Naive B cell (primary cell): ENCODE measurements at regions not wholly inside any gene's neighbourhood (a gene's known extent, or its start where the extent isn't known, plus 50 kb on each side); places are given as distances from the start of the nearest gene placed in this dataset.
A peak's percentile ranks its signal among the peaks of the same experiment; 100 is the strongest.
"Not testable (repeated sequence)": the region's sequence is repeated elsewhere in the genome, so short reads cannot be mapped to it uniquely, and the experiment has no call there.

Experiments
- ATAC-seq, 2 donors: fragments of 150-1000 bp; cut with Tn5 transposase; 2 replicates each; pipeline ENCODE4 v1.10.0; 2021; ENCODE audit warnings: low read depth in 2 of 2, mild to moderate bottlenecking in 2 of 2, moderate library complexity in 2 of 2
- DNase-seq: peaks from one replicate; pipeline ENCODE4 v3.0.0; 2022
- H3K27ac Mint-ChIP-seq, 6 donors: one replicate each; pipeline ENCODE4 v1.8.0; 2020 to 2022; ENCODE audit warnings: mild to moderate bottlenecking in 6 of 6, mixed read lengths in 6 of 6, moderate library complexity in 5 of 6, inconsistent platforms in 2 of 6
- H3K27me3 Mint-ChIP-seq, 3 donors: one replicate each; pipeline ENCODE4 v1.8.0; 2021 to 2022; ENCODE audit warnings: mixed read lengths in 3 of 3, mild to moderate bottlenecking in 1 of 3
- H3K36me3 Mint-ChIP-seq, 2 donors: one replicate each; pipeline ENCODE4 v1.8.0; 2020 to 2022; ENCODE audit warnings: mixed read lengths in 2 of 2, inconsistent platforms in 1 of 2, mild to moderate bottlenecking in 1 of 2
- H3K4me1 Mint-ChIP-seq, 3 donors: one replicate each; pipeline ENCODE4 v1.8.0; 2020 to 2022; ENCODE audit warnings: mixed read lengths in 3 of 3, inconsistent platforms in 1 of 3, mild to moderate bottlenecking in 1 of 3, moderate library complexity in 1 of 3
- H3K4me3 Mint-ChIP-seq, 8 donors: one replicate each; pipeline ENCODE4 v1.8.0; 2020 to 2022; ENCODE audit warnings: mild to moderate bottlenecking in 8 of 8, mixed read lengths in 8 of 8, moderate library complexity in 8 of 8, inconsistent platforms in 2 of 8
- H3K9me3 Mint-ChIP-seq, 7 donors: one replicate each; pipeline ENCODE4 v1.8.0; 2020 to 2022; ENCODE audit warnings: mixed read lengths in 7 of 7, mild to moderate bottlenecking in 5 of 7, inconsistent platforms in 2 of 7, moderate library complexity in 1 of 7

DNA sequence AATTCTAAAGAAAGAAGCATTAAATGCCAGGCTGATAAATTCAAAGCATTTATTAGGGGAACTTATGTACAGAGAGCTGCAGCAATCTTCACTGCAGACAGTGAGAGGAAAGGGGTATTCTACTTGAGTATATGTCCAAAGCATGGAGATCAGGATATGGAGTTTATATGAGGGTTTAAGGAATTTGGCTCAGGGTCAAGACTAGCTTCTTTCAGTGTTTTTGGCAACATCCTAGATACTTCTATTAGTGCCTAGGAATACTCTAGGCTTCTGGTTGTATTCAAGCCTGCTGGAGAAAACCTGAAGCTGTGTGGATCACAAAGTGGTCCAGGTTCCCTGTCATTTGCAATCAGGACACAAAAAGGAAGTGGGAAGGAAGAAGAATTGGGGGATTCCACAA, 194.6 kb downstream of the CETN3 start:
- Mint-ChIP-seq H3K9me3 (peaks cover 0 to 5% (median 2%) of the 10 kb centered on the region in 7 donors), H3K36me3 (peaks cover 0 to 4% of the 10 kb centered on the region in 2 donors), H3K27ac (no peak overlapping the region), H3K4me1 (no peaks in the 10 kb centered on the region), H3K27me3 (peaks cover 0 to 13% (median 8%) of the 10 kb centered on the region in 3 donors), H3K4me3 (no peak overlapping the region)
- ATAC-seq (no peak), DNase-seq (no peak)

DNA sequence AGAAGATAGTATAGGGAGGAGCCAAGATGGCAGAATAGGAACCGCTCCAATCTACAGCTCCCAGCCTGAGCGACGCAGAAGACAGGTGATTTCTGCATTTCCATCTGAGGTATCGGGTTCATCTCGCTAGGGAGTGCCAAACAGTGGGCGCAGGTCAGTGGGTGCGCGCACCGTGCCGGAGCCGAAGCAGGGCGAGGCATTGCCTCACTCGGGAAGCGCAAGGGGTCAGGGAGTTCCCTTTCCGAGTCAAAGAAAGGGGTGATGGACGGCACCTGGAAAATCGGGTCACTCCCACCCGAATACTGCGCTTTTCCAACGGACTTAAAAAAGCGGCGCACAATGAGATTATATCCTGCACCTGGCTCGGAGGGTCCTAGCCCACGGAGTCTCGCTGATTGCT, 201.2 kb downstream of the CETN3 start:
- not testable (repeated sequence) for H3K27ac Mint-ChIP-seq, H3K4me3 Mint-ChIP-seq, H3K4me1 Mint-ChIP-seq, DNase-seq, H3K27me3 Mint-ChIP-seq, ATAC-seq
- peaks cover 6 to 21% (median 16%) of the 10 kb centered on the region in 7 donors for H3K9me3 Mint-ChIP-seq
- H3K36me3 Mint-ChIP-seq = peaks cover 10 to 11% of the 10 kb centered on the region in 2 donors

DNA sequence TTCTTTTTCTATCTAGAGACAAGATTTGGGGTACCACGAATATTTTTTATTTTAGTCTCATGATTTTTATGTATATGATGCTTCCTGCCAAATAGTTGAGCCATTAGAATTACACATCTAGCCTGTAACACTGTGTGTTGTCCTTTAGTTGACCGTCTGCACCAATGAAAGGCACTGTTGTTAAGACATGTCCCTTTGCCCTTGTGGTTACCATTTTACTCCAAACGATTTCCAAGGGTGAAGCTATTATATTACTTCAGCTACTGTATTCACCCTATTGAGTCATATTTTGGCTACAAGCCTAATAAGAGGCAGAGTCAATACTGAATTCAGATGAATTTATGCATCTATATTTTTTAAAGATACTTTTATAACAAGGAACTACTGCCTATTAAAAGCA, 207.6 kb downstream of the CETN3 start:
- DNase-seq (no peak), ATAC-seq (no peak)
- Mint-ChIP-seq H3K27me3 (peaks cover 13 to 16% (median 14%) of the 10 kb centered on the region in 3 donors), H3K36me3 (peaks cover 10 to 11% of the 10 kb centered on the region in 2 donors), H3K4me3 (peak overlapping the region in 1 of 8 donors; percentile 31), H3K9me3 (peaks cover 4 to 21% (median 16%) of the 10 kb centered on the region in 7 donors), H3K27ac (no peak overlapping the region), H3K4me1 (peaks cover 0 to 6% (median 0%) of the 10 kb centered on the region in 3 donors)

DNA sequence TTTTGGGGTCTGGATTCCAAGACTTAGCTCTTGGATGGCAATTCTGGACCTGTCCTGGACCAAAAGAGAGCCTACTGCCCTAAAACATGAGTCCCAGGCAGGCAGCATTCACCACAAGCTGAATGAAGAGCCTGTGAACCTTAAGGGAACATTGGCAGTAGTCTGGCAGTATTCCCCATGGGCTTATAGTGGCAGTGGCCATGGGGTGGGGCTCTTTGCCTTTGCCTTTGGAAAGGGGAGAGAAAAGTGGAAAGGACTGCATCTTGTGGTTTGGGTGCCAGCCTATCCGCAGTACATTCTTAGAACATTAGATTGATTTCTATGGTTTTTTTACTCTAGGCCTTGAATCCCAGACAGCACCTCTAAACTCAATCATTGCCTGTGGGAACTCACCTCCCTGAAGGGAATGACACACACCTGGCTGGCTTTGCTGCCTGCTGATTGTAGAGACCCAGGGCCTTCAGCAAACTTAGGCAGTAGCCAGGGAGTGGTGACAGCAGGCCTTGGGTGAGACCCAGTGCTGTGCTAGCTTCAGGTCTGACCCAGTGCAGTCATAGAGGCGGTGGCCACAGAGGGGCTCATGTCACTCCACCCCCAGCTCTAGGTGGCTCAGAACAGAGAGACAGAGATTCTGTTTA, 216.3 kb downstream of the CETN3 start:
- ATAC-seq = no peak
- H3K4me3 Mint-ChIP-seq = no peak overlapping the region

DNA sequence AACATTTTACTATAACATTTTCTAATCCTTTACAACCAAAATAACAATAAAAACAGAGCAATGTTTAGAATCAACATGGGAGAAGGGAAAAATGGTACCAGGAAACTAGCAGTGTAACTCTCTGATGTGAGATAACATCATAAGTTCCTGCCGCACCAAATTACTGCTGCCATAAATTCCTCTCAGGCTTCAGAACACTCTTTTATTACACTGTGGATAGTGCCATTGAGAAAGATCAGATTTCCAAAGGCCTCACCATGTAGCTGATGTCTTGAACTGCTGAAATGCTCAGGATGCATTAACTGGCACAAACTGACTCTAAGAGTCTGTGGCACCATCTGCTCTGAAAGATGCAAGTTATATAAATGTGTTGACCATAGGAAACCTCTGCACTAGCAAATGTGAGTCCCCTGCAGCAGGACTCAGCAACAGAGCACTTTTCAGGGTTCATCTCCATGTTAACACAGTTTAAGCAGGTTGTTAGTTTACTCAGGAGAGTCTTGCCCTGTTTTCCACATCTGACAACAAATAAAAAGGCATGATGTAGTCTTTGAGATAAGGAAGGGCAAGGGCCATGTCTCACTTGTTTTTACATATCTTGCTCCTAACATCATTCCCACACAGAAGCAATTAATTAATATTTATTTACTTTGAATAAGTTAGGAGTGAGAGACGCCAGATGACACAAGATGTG, 218.1 kb downstream of the CETN3 start:
- peaks cover 5 to 8% of the 10 kb centered on the region in 2 donors for H3K36me3 Mint-ChIP-seq
- H3K4me1 Mint-ChIP-seq = no peaks in the 10 kb centered on the region
- no peak for DNase-seq
- H3K9me3 Mint-ChIP-seq = peaks cover 0 to 11% (median 5%) of the 10 kb centered on the region in 7 donors
- H3K27ac Mint-ChIP-seq = no peak overlapping the region
- no peak for ATAC-seq
- H3K27me3 Mint-ChIP-seq = peaks cover 3 to 25% (median 21%) of the 10 kb centered on the region in 3 donors
- H3K4me3 Mint-ChIP-seq = no peak overlapping the region

More for the DNA sequence above, 216.3 kb downstream of the CETN3 start:
- no peak for DNase-seq
- Mint-ChIP-seq H3K9me3 (peaks cover 0 to 11% (median 5%) of the 10 kb centered on the region in 7 donors), H3K27me3 (peaks cover 3 to 25% (median 21%) of the 10 kb centered on the region in 3 donors), H3K4me1 (peaks cover 0 to 4% (median 0%) of the 10 kb centered on the region in 3 donors), H3K36me3 (peaks cover 5 to 8% of the 10 kb centered on the region in 2 donors), H3K27ac (no peak overlapping the region)

DNA sequence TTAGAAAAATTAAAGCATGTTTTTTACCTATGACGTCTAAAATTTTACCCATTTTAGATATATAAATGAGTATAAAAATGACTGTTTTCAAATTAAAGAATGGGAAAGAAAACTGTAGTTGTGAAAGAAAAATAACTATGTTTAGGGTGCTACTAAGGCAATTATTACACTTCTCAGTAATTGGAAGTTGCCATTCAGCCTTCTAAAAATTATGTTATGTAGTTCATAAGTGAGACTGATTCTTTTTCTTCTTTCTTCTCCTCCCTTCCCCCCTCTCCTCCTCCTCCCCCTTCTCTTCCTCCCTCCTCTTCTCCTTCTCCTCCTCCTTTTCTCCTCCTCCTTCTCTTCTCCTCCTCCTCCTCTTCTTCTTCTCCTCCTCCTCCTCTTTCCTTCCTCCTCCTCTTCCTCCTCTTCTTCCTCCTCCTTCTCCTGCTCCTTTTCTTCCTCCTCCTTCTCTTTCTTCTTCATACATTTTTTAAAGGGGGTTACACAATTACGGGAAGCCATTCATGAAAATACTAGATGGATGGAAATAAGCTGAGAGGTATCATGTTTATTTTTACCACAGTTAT, 223.6 kb downstream of the CETN3 start:
- Mint-ChIP-seq H3K27me3 (peaks cover 3 to 17% (median 15%) of the 10 kb centered on the region in 3 donors), H3K9me3 (no peaks in the 10 kb centered on the region), H3K27ac (peak overlapping the region in 3 of 6 donors; percentile 27 to 78 (median 46)), H3K4me3 (no peak overlapping the region), H3K4me1 (peaks cover 10 to 16% (median 16%) of the 10 kb centered on the region in 3 donors), H3K36me3 (no peaks in the 10 kb centered on the region)
- ATAC-seq (no peak), DNase-seq (no peak)

DNA sequence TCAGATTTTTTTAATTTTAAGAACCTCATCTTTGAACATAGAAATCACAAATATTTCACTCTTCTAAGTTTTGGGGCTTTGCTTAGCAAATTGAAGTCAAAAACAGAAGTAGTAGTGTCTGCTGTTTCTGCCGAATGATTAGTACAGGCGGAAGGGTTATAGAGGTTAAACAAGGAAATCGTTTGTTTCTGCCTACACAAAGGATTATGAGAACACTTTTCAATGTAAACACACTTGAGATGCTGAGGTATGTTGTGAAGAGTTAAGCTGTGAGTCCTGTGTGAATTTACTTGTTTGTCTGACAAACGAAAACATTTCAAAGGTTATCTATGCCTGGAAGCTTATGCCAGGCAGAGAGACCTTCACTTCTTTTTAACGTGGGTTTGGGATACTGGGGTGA, 224.8 kb downstream of the CETN3 start:
- no peak for DNase-seq

DNA sequence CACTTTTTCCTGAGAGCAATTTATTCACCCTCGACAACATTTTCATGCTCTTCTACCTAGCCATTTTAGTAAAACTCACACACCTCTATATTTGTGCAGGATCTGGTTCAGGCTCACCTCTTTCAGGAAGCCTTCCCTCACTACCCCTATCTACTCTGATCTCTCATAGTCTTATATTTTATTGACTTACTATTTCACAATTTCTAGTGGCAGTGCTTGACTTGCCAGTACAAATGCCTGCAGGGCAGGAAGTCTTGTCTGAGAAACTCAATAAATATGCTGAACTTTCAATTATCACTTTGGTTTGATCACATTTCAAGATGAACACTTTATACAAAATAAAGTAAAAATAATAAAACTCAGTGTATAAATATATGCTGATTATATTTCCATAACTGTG, 226.8 kb downstream of the CETN3 start:
- Mint-ChIP-seq H3K4me1 (peaks cover 10 to 22% (median 16%) of the 10 kb centered on the region in 3 donors), H3K27ac (peak overlapping the region in 2 of 6 donors; percentile 32 to 54), H3K9me3 (peaks cover 0 to 6% (median 3%) of the 10 kb centered on the region in 7 donors), H3K4me3 (no peak overlapping the region), H3K27me3 (no peaks in the 10 kb centered on the region), H3K36me3 (peaks cover 0 to 1% of the 10 kb centered on the region in 2 donors)
- ATAC-seq (no peak), DNase-seq (no peak)

More for the DNA sequence above, 224.8 kb downstream of the CETN3 start:
- Mint-ChIP-seq H3K27ac (peak overlapping the region in 2 of 6 donors; percentile 6 to 11), H3K4me3 (peak overlapping the region in 1 of 8 donors; percentile 0), H3K4me1 (peaks cover 10 to 22% (median 16%) of the 10 kb centered on the region in 3 donors), H3K9me3 (peaks cover 0 to under 1% (median 0%) of the 10 kb centered on the region in 7 donors), H3K27me3 (peaks cover 0 to 9% (median 6%) of the 10 kb centered on the region in 3 donors), H3K36me3 (no peaks in the 10 kb centered on the region)
- no peak for ATAC-seq

DNA sequence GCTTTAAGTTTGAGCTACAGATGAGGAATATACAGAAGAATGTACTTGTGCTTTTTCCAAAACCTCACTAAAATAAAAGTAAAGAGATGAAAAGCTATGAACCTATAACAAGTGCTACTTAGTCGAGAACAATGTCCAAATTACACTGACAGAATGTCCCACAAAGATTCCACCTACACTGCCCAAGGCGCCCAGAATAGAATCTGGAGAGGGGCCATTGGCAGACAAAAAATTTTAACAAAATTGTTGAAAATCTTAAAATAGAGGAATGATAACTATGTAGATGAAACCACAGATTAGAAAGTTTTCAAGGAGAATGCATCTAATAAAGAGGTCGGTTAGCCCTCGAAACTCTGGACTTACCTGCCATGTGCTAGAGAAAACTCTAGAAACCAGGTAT, 235.3 kb downstream of the CETN3 start:
- no peak for ATAC-seq
- no peak for DNase-seq
- Mint-ChIP-seq H3K27me3 (peaks cover 0 to 13% (median 0%) of the 10 kb centered on the region in 3 donors), H3K4me1 (peaks cover 0 to 1% (median under 1%) of the 10 kb centered on the region in 3 donors), H3K9me3 (peaks cover 4 to 30% (median 14%) of the 10 kb centered on the region in 7 donors), H3K27ac (no peak overlapping the region), H3K4me3 (no peak overlapping the region), H3K36me3 (peaks cover 0 to 20% of the 10 kb centered on the region in 2 donors)

DNA sequence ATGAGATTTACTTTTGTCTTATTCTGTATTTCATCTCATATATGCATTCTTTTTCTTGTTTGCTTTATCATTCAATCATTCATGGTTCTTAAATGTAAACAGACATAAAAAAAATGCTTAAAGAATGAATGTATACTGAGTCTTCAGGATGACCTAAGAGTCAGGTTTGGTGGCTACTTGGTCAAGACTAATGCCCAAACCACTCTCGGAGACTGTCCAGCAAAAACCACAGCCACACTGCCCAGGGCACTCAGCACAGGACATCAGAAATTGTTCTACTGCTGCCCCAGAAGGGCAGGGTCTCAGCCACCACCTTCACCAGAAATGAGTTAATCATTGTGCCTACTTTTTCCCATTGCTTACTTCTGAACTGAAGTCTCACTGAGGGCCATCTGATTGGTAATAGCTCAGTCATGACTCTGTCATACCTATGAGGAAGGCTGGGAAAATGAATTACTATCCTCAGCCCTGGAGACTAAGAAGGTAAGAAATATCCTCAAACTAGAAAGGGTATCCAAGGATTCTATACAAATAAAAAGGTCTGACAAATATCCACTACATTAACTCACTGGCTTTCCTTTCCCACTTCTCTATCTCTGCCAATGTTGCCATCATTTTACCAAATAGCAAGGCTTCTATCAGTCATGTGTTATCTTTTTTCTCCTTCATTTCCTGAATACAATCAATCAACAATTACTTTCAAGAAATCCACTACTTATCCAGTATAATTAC, 236.1 kb downstream of the CETN3 start:
- H3K27ac Mint-ChIP-seq = no peak overlapping the region
- no peak for ATAC-seq
- H3K4me1 Mint-ChIP-seq = peaks cover 2 to 9% (median 8%) of the 10 kb centered on the region in 3 donors
- peaks cover 4 to 30% (median 14%) of the 10 kb centered on the region in 7 donors for H3K9me3 Mint-ChIP-seq
- H3K36me3 Mint-ChIP-seq = peaks cover 0 to 20% of the 10 kb centered on the region in 2 donors
- peaks cover 0 to 13% (median 0%) of the 10 kb centered on the region in 3 donors for H3K27me3 Mint-ChIP-seq
- H3K4me3 Mint-ChIP-seq = no peak overlapping the region
- DNase-seq = no peak

DNA sequence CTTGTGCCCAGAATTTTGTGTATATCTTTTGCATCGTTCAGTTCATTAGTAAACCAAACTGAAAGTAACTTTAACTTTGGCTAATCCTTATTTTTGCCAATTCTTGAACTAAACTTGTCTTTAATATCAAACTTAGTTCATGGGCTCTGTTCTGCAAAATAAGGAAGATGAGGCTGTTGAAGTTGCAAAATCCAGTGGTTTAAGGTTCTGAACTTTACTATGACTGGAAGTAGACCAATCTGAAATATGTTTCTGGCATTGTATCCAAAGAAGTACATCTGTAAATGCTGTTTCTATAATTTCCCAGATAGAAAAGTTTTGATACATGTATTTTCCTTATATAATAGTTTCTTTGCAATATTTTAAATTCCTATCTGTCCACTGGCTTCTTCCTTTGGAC, 238.1 kb downstream of the CETN3 start:
- peaks cover 0 to 15% (median 6%) of the 10 kb centered on the region in 7 donors for H3K9me3 Mint-ChIP-seq
- no peak for DNase-seq
- H3K4me3 Mint-ChIP-seq = no peak overlapping the region
- H3K36me3 Mint-ChIP-seq = peaks cover 0 to 8% of the 10 kb centered on the region in 2 donors
- no peak for ATAC-seq
- H3K27me3 Mint-ChIP-seq = peaks cover 0 to 9% (median 1%) of the 10 kb centered on the region in 3 donors
- H3K4me1 Mint-ChIP-seq = peaks cover 7 to 18% (median 16%) of the 10 kb centered on the region in 3 donors
- H3K27ac Mint-ChIP-seq = no peak overlapping the region

DNA sequence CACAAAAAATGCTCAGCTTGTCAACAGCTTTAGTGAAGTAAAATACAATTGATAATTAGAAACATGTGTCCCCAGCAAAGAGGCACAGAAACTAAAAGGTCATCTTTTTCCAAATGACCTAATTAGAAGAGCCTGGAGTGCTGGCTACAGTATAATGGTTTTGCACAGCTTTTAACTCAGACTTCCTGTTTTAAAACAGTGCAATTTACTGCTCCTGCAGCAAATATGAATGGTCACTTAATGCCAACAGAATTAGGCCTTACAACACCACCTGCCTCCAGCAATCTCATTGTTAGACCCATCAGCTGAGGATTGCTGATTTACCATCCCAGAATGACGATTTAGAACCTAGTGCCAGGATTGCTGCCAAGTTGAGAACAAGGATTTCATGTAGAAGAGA, 239.3 kb downstream of the CETN3 start:
- Mint-ChIP-seq H3K27ac (no peak overlapping the region), H3K4me1 (peaks cover 7 to 18% (median 16%) of the 10 kb centered on the region in 3 donors), H3K4me3 (no peak overlapping the region), H3K36me3 (no peaks in the 10 kb centered on the region), H3K27me3 (peaks cover 0 to 9% (median 7%) of the 10 kb centered on the region in 3 donors), H3K9me3 (peaks cover 0 to 2% (median 0%) of the 10 kb centered on the region in 7 donors)
- DNase-seq (no peak), ATAC-seq (no peak)

DNA sequence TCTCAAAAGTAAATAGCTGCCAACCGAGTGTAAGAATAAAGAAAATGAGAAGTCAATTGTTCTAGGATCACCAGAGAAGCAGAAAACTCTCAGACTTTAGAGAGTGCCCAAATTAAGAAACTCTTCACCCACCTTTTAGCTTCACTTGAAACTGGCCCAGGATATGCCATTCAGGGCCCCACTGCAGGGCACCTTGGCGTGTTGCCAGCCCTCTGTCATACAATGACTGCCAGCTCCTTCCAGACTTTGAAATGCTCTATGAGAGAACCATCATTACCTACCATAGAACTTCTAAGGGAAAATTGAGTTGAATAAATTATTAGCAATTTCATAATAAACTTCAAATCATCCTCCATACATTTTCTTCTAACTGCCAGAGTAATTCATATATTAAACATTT, 240.5 kb downstream of the CETN3 start:
- Mint-ChIP-seq H3K27me3 (peaks cover 0 to 9% (median 7%) of the 10 kb centered on the region in 3 donors), H3K27ac (peak overlapping the region in 1 of 6 donors; percentile 51), H3K9me3 (no peaks in the 10 kb centered on the region), H3K4me1 (peaks cover 7 to 18% (median 16%) of the 10 kb centered on the region in 3 donors), H3K4me3 (no peak overlapping the region), H3K36me3 (no peaks in the 10 kb centered on the region)
- ATAC-seq (no peak), DNase-seq (no peak)
